PC-3 (cell line): ENCODE measurements at regions not wholly inside any gene's neighbourhood (a gene's known extent, or its start where the extent isn't known, plus 50 kb on each side); places are given as distances from the start of the nearest gene placed in this dataset.

Experiments used
- EZH2 ChIP-seq: fragments of 300-600 bp; sonication (generic); IDR thresholded peaks from one replicate; pipeline ENCODE4 v1.6.1; 2017; ENCODE audit warnings: antibody characterized with exemption, mild to moderate bottlenecking, low read length; ENCODE audit not compliant: unreplicated experiment
- EZH2phosphoT487 ChIP-seq: fragments of 300-600 bp; sonication (generic); IDR thresholded peaks from 2 replicates; pipeline ENCODE4 v1.6.1; 2018; ENCODE audit warnings: mild to moderate bottlenecking, antibody characterized with exemption, low read length, borderline replicate concordance
- TF ChIP-seq, protein P1 (sequence below): fragments of 300-600 bp; sonication (generic); conservative IDR thresholded peaks from 2 replicates; pipeline ENCODE4 v1.5.1; 2017; ENCODE audit warnings: antibody characterized with exemption, low read depth, mild to moderate bottlenecking, low read length

DNA sequence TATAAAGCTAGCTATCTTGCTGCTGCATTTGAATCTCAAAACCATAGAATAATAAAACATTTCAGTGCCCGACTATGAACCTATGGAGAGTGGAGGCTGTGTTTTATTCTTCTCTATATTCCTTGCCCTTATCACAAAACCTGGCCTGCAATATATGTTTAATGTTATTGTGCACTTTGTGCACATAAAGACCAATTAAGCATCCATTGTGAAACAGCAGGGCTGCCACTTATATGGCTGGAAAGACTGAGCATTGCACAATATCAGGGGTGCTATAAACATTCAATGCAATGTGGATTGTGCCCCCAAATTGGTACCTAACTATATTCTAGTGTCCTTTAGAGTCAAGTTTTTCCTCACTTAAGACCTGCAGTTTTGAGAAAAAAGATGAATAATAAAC is 83.2 kb downstream of the RDH14 start:
- TF ChIP-seq, protein P1, sequence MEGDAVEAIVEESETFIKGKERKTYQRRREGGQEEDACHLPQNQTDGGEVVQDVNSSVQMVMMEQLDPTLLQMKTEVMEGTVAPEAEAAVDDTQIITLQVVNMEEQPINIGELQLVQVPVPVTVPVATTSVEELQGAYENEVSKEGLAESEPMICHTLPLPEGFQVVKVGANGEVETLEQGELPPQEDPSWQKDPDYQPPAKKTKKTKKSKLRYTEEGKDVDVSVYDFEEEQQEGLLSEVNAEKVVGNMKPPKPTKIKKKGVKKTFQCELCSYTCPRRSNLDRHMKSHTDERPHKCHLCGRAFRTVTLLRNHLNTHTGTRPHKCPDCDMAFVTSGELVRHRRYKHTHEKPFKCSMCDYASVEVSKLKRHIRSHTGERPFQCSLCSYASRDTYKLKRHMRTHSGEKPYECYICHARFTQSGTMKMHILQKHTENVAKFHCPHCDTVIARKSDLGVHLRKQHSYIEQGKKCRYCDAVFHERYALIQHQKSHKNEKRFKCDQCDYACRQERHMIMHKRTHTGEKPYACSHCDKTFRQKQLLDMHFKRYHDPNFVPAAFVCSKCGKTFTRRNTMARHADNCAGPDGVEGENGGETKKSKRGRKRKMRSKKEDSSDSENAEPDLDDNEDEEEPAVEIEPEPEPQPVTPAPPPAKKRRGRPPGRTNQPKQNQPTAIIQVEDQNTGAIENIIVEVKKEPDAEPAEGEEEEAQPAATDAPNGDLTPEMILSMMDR: no peak
- no peak for TF ChIP-seq EZH2
- no peak for TF ChIP-seq EZH2phosphoT487
